ENCODE measurements at regions not wholly inside any gene's neighbourhood (a gene's known extent, or its start where the extent isn't known, plus 50 kb on each side); places are given as distances from the start of the nearest gene placed in this dataset.

GRCh38 chr20:20823476-20823881 is 111.0 kb upstream of the RALGAPA2 start:
- DNase-seq = no peak

GRCh38 chr20:20821484-20822260 is 109.2 kb upstream of the RALGAPA2 start:
- no peak for DNase-seq

- no peak for DNase-seq
These were observed 108.5 kb upstream of the RALGAPA2 start for GRCh38 chr20:20820785-20821483.

GRCh38 chr20:20820104-20820503 is 107.7 kb upstream of the RALGAPA2 start:
- DNase-seq = no peak

- no peak for DNase-seq
These were observed 104.7 kb upstream of the RALGAPA2 start for GRCh38 chr20:20816969-20817755.

GRCh38 chr20:20815711-20816455 is 103.4 kb upstream of the RALGAPA2 start:
- DNase-seq = no peak

GRCh38 chr20:20814685-20815084 is 102.2 kb upstream of the RALGAPA2 start:
- DNase-seq = no peak

- no peak for DNase-seq
These were observed 99.7 kb upstream of the RALGAPA2 start for GRCh38 chr20:20812136-20812535.

GRCh38 chr20:20808016-20808415 is 95.6 kb upstream of the RALGAPA2 start:
- no peak for DNase-seq

- no peak for DNase-seq
These were observed 94.0 kb upstream of the RALGAPA2 start for GRCh38 chr20:20806121-20807095.

GRCh38 chr20:20803011-20803410 is 90.6 kb upstream of the RALGAPA2 start:
- DNase-seq = no peak

GRCh38 chr20:20802328-20802727 is 89.9 kb upstream of the RALGAPA2 start:
- DNase-seq = no peak

- no peak for DNase-seq
These were observed 87.4 kb upstream of the RALGAPA2 start for GRCh38 chr20:20799716-20800312.

- DNase-seq = no peak
These were observed 85.3 kb upstream of the RALGAPA2 start for GRCh38 chr20:20797521-20798310.

GRCh38 chr20:20796766-20797440 is 84.5 kb upstream of the RALGAPA2 start:
- DNase-seq = no peak

- no peak for DNase-seq
These were observed 83.3 kb upstream of the RALGAPA2 start for GRCh38 chr20:20795721-20796120.

- DNase-seq = no peak
These were observed 82.7 kb upstream of the RALGAPA2 start for GRCh38 chr20:20795119-20795518.

- DNase-seq = no peak
These were observed 81.1 kb upstream of the RALGAPA2 start for GRCh38 chr20:20793591-20793990.

- no peak for DNase-seq
These were observed 79.5 kb upstream of the RALGAPA2 start for GRCh38 chr20:20791664-20792568.

Measured in activated T-cell treated with anti-CD3 and anti-CD28 coated beads, Interleukin-2, amount 50 U/mL, for 1 hour (primary cell).